T-cell (primary cell): ENCODE measurements at regions not wholly inside any gene's neighbourhood (a gene's known extent, or its start where the extent isn't known, plus 50 kb on each side); places are given as distances from the start of the nearest gene placed in this dataset.

Experiments used
- ATAC-seq, 4 experiments: fragments of 200-7000 bp in 3 of 4; fragments of 150-1000 bp in 1 of 4; cut with Tn5 transposase; replicated peaks in 1 of 4; 1 replicate in 3 of 4; 2 replicates in 1 of 4; pipeline ENCODE4 v1.10.0; 2021; ENCODE audit warnings: moderate library complexity in 3 of 4, mild to moderate bottlenecking in 2 of 4, moderate number of reproducible peaks in 1 of 4
- CTCF ChIA-PET, 2 donors: fragments of 300-600 bp; sonication (Branson Sonifier 250); formaldehyde crosslinking; loops; one replicate each; lab custom pipeline; 2022; ENCODE audit warnings: antibody characterized with exemption in 2 of 2; lab: Charles Lee
- POLR2A ChIA-PET, 2 donors: fragments of 300-600 bp; sonication (Branson Sonifier 250); formaldehyde crosslinking; loops; one replicate each; lab custom pipeline; 2022; ENCODE audit warnings: antibody characterized with exemption in 2 of 2; lab: Charles Lee
- DNase-seq, 35 experiments: peaks; one replicate each; pipeline versions ENCODE4 v3.0.0 to v3.0.0-alpha.2; 2013 to 2023
- H3K27ac ChIP-seq: one replicate; pipeline ENCODE4 v1.5.1; 2013; ENCODE audit warnings: low read length
- H3K27me3 ChIP-seq, 2 experiments: replicated peaks in 1 of 2; 1 replicate in 1 of 2; 2 replicates in 1 of 2; pipeline versions ENCODE4 v1.6.1 to v1.7.0; 2013; ENCODE audit warnings: low read length in 1 of 2, mixed read lengths in 1 of 2; ENCODE audit not compliant: control insufficient read depth in 2 of 2, insufficient read depth in 2 of 2; ENCODE audit errors: extremely low read depth in 1 of 2
- H3K36me3 ChIP-seq, 2 donors: 1 replicate in 1 of 2; 2 replicates in 1 of 2; pipeline versions ENCODE4 v1.6.1 to v1.7.0; 2013; ENCODE audit warnings: low read length in 1 of 2; ENCODE audit not compliant: control insufficient read depth in 2 of 2, insufficient read depth in 1 of 2; ENCODE audit errors: extremely low read depth in 1 of 2
- H3K4me1 ChIP-seq, 2 experiments: 1 replicate in 1 of 2; 2 replicates in 1 of 2; pipeline versions ENCODE4 v1.6.1 to v1.7.0; 2013; ENCODE audit warnings: low read length in 2 of 2, mixed read lengths in 1 of 2; ENCODE audit not compliant: insufficient read depth in 2 of 2, control insufficient read depth in 1 of 2; ENCODE audit errors: extremely low read depth in 1 of 2
- H3K4me3 ChIP-seq, 2 donors: 1 replicate in 1 of 2; 2 replicates in 1 of 2; pipeline versions ENCODE4 v1.5.1 to v1.7.0; 2013; ENCODE audit warnings: mild to moderate bottlenecking in 2 of 2, low read length in 1 of 2, moderate library complexity in 1 of 2; ENCODE audit not compliant: control insufficient read depth in 1 of 2; ENCODE audit errors: extremely low read depth in 1 of 2
- H3K9me3 ChIP-seq: 2 replicates; pipeline ENCODE4 v1.7.0; 2013
- H3K27ac Mint-ChIP-seq, 2 donors: one replicate each; pipeline ENCODE4 v1.8.0; 2020 to 2021; ENCODE audit warnings: mild to moderate bottlenecking in 2 of 2, mixed read lengths in 2 of 2
- H3K27me3 Mint-ChIP-seq, 2 donors: one replicate each; pipeline ENCODE4 v1.8.0; 2021 to 2022; ENCODE audit warnings: mixed read lengths in 2 of 2
- H3K36me3 Mint-ChIP-seq: one replicate; pipeline ENCODE4 v1.8.0; 2021; ENCODE audit warnings: mixed read lengths
- H3K4me1 Mint-ChIP-seq, 3 donors: one replicate each; pipeline ENCODE4 v1.8.0; 2020 to 2022; ENCODE audit warnings: mixed read lengths in 3 of 3, mild to moderate bottlenecking in 1 of 3
- H3K4me3 Mint-ChIP-seq, 3 donors: one replicate each; pipeline ENCODE4 v1.8.0; 2020 to 2022; ENCODE audit warnings: mild to moderate bottlenecking in 3 of 3, mixed read lengths in 3 of 3, moderate library complexity in 3 of 3
- H3K9me3 Mint-ChIP-seq, 3 donors: one replicate each; pipeline ENCODE4 v1.8.0; 2020 to 2022; ENCODE audit warnings: mixed read lengths in 3 of 3
- WGBS: methylation state at CpG from one replicate; pipeline ENCODE4 v1.1.5; 2013; ENCODE audit warnings: missing lambda C conversion rate; ENCODE audit not compliant: insufficient coverage; 5-methylcytosine and 5-hydroxymethylcytosine counted together

DNA sequence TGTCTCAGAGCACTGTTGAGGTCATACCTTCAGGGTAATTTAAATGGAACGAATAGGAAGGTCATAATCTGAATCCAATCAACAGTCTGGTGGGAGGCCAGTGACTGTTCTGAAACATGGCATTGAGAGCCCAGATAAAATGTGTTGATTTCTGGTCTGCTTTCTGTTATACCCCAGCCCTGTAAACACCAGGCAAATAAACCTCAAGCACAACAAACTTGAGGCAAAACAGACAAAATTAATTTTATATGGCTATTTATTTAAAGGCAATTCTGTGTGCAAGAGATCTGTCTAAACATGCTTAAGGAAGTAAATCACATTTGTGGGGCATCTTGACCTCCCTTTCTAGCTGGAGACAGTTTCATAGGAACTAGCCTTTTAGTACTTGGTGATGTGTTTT lies 140.9 kb upstream of the SPEF2 start:
- no peak overlapping the region for H3K27ac ChIP-seq
- peaks cover 4% of the 10 kb centered on the region for H3K36me3 Mint-ChIP-seq
- 86% methylated on average over 1 of the region's 1 CpG for WGBS
- H3K4me1 ChIP-seq = peaks cover 0 to 2% of the 10 kb centered on the region in 2 experiments
- no peaks in the 10 kb centered on the region for H3K27me3 ChIP-seq
- ChIA-PET POLR2A (no interaction called here), CTCF (interaction anchor here in 1 of 2 donors (0.6 kb wide), 2 partner anchors 29 to 40 kb away, joined by 3 to 7 read pairs; no protein-coding TSS in a partner anchor)
- H3K36me3 ChIP-seq = no peaks in the 10 kb centered on the region
- H3K9me3 ChIP-seq = no peaks in the 10 kb centered on the region
- peaks cover 0 to 10% of the 10 kb centered on the region in 2 donors for H3K27me3 Mint-ChIP-seq
- ATAC-seq (no peak), DNase-seq (no peak)
- H3K4me1 Mint-ChIP-seq = peaks cover 12 to 17% (median 15%) of the 10 kb centered on the region in 3 donors
- H3K27ac Mint-ChIP-seq = no peak overlapping the region
- no peak overlapping the region for H3K4me3 Mint-ChIP-seq
- no peak overlapping the region for H3K4me3 ChIP-seq
- no peaks in the 10 kb centered on the region for H3K9me3 Mint-ChIP-seq

DNA sequence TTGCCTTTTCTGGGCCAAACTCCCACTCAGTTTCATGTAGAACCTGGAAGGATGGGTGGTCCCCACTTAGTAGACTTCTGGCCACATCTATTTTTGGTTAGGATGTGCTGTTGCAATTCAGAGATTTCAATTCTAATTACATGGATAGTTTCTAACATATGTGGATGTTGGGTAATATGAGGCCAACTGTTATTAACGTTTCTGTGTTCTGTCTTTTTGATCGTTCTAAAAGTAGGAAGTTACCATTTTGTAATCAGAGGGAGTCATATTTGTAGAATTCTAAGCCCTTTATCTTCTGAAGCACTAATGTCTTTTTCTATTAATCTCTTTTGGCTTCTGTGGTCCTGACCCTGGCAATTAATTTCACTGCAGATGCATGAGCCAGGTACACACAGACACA lies 141.6 kb upstream of the SPEF2 start:
- no peak for DNase-seq
- H3K4me3 ChIP-seq = no peak overlapping the region
- no peak overlapping the region for H3K27ac ChIP-seq
- peaks cover 4% of the 10 kb centered on the region for H3K36me3 Mint-ChIP-seq
- peaks cover 0 to 2% of the 10 kb centered on the region in 2 experiments for H3K4me1 ChIP-seq
- no peaks in the 10 kb centered on the region for H3K9me3 ChIP-seq
- no peak for ATAC-seq
- peaks cover 0 to 10% of the 10 kb centered on the region in 2 donors for H3K27me3 Mint-ChIP-seq
- POLR2A ChIA-PET = no interaction called here
- CTCF ChIA-PET = interaction anchor here in 1 of 2 donors (0.6 kb wide), 1 partner anchor 39 kb away, joined by 3 read pairs; no protein-coding TSS in a partner anchor
- no peak overlapping the region for H3K4me3 Mint-ChIP-seq
- H3K4me1 Mint-ChIP-seq = peaks cover 12 to 17% (median 15%) of the 10 kb centered on the region in 3 donors
- no peaks in the 10 kb centered on the region for H3K27me3 ChIP-seq
- H3K9me3 Mint-ChIP-seq = no peaks in the 10 kb centered on the region
- whole genome bisulfite sequencing = no CpG with 5 or more reads among the region's 2 CpGs
- no peaks in the 10 kb centered on the region for H3K36me3 ChIP-seq
- no peak overlapping the region for H3K27ac Mint-ChIP-seq

DNA sequence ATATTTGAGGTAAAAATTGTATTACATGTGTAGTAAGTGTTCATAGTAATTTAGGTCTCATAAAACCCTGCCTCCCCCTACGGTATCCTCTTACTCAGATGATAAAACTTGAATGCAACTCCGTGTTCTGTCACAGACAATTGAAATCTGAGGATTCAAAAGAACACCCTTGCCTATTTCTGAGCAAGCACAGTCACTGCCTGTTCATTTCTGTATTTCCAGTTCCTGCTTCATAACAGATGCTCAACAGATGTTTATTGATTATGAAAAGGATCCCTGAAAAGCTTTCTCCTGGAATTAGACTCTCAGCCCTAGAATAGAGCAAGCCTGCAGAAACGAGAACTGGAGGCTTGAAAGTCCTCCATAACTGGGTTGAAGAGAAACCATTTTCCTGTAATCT lies 144.1 kb upstream of the SPEF2 start:
- Histone ChIP-seq H3K27ac (no peak overlapping the region), H3K27me3 (no peaks in the 10 kb centered on the region), H3K36me3 (no peaks in the 10 kb centered on the region), H3K9me3 (no peaks in the 10 kb centered on the region), H3K4me3 (no peak overlapping the region), H3K4me1 (no peaks in the 10 kb centered on the region)
- CTCF ChIA-PET = no interaction called here
- Mint-ChIP-seq H3K4me1 (peaks cover 0 to 5% (median 3%) of the 10 kb centered on the region in 3 donors), H3K9me3 (no peaks in the 10 kb centered on the region), H3K27me3 (peaks cover 3 to 10% of the 10 kb centered on the region in 2 donors), H3K4me3 (no peak overlapping the region), H3K36me3 (no peaks in the 10 kb centered on the region), H3K27ac (no peak overlapping the region)
- no peak for ATAC-seq
- POLR2A ChIA-PET = no interaction called here
- WGBS = no CpG with 5 or more reads among the region's 3 CpGs
- DNase-seq = no peak

DNA sequence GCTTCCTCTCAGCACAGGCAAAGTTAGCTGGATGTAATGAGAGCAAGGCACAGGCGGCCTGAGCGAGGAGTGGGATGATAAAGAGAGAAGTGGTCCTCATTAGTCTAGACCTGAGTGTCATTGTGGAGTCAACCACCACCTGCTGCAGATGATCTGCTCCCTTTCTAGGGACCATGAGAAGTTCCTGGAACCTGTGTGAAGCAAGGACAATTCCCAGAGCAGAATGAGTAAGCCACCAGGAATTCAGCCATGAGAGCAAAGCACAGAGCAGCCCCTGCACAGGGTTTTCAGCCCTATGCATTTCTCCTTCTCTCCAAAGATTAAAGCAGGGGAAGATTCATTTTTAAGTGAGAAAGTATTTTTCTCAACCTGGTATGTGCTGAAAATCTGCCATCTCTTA lies 146.8 kb upstream of the SPEF2 start:
- ATAC-seq (no peak), DNase-seq (no peak)
- Mint-ChIP-seq H3K36me3 (no peaks in the 10 kb centered on the region), H3K9me3 (no peaks in the 10 kb centered on the region), H3K27me3 (peaks cover 3 to 10% of the 10 kb centered on the region in 2 donors), H3K27ac (no peak overlapping the region), H3K4me3 (no peak overlapping the region), H3K4me1 (no peaks in the 10 kb centered on the region)
- Histone ChIP-seq H3K4me3 (no peak overlapping the region), H3K4me1 (no peaks in the 10 kb centered on the region), H3K27ac (no peak overlapping the region), H3K27me3 (no peaks in the 10 kb centered on the region), H3K36me3 (no peaks in the 10 kb centered on the region), H3K9me3 (no peaks in the 10 kb centered on the region)
- POLR2A ChIA-PET = no interaction called here
- CTCF ChIA-PET = no interaction called here
- WGBS = 89% methylated on average over 2 of the region's 2 CpGs

DNA sequence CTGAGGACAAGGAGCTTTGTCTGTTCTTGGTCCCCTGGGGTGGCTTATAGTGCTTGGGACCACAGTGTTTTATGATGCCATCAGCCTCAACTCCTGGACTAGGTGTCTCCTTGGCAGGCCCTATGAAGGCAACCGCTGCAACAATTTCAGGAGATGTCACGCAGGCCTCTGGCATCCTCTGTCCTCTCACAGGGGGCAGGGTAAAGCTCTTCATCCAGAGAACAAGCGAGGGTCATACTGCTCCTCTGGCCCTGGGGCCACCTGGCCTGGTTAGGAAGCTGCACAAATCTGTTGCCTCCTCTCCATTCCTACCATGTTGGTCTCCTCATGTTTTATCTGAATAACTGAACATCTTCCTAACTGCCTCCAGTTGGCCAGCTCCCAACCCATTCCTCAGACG lies 148.9 kb upstream of the SPEF2 start:
- no peaks in the 10 kb centered on the region for H3K9me3 ChIP-seq
- POLR2A ChIA-PET = no interaction called here
- Mint-ChIP-seq H3K4me1 (no peaks in the 10 kb centered on the region), H3K4me3 (no peak overlapping the region), H3K27ac (no peak overlapping the region), H3K9me3 (no peaks in the 10 kb centered on the region), H3K27me3 (peaks cover 0 to 3% of the 10 kb centered on the region in 2 donors), H3K36me3 (no peaks in the 10 kb centered on the region)
- H3K36me3 ChIP-seq = no peaks in the 10 kb centered on the region
- no peak for DNase-seq
- H3K4me3 ChIP-seq = no peak overlapping the region
- no peaks in the 10 kb centered on the region for H3K4me1 ChIP-seq
- CTCF ChIA-PET = no interaction called here
- no peak for ATAC-seq
- no peak overlapping the region for H3K27ac ChIP-seq
- no peaks in the 10 kb centered on the region for H3K27me3 ChIP-seq
- WGBS = 79% methylated on average over 3 of the region's 4 CpGs

- H3K36me3 ChIP-seq = no peaks in the 10 kb centered on the region
- H3K4me1 ChIP-seq = no peaks in the 10 kb centered on the region
- Mint-ChIP-seq H3K36me3 (no peaks in the 10 kb centered on the region), H3K4me1 (no peaks in the 10 kb centered on the region), H3K27ac (no peak overlapping the region), H3K4me3 (no peak overlapping the region), H3K27me3 (peaks cover 2 to 3% of the 10 kb centered on the region in 2 donors), H3K9me3 (no peaks in the 10 kb centered on the region)
- WGBS = 83% methylated on average over 1 of the region's 5 CpGs
- CTCF ChIA-PET = no interaction called here
- H3K27ac ChIP-seq = no peak overlapping the region
- ATAC-seq (no peak), DNase-seq (no peak)
- no peaks in the 10 kb centered on the region for H3K27me3 ChIP-seq
- H3K4me3 ChIP-seq = no peak overlapping the region
- no peaks in the 10 kb centered on the region for H3K9me3 ChIP-seq
- POLR2A ChIA-PET = interaction anchor here (0.6 kb wide), 2 partner anchors 28 to 500 kb away, joined by 3 to 4 read pairs; no protein-coding TSS in a partner anchor
Observed at GRCh38 chr5:35466746-35467145, 150.9 kb upstream of the SPEF2 start.

GRCh38 chr5:35464757-35465156 lies 152.9 kb upstream of the SPEF2 start:
- POLR2A ChIA-PET = no interaction called here

More at GRCh38 chr5:35464757-35465156, 152.9 kb upstream of the SPEF2 start:
- Mint-ChIP-seq H3K9me3 (no peaks in the 10 kb centered on the region), H3K36me3 (no peaks in the 10 kb centered on the region), H3K27ac (no peak overlapping the region), H3K4me1 (no peaks in the 10 kb centered on the region), H3K4me3 (no peak overlapping the region), H3K27me3 (peaks cover 5 to 6% of the 10 kb centered on the region in 2 donors)
- Histone ChIP-seq H3K36me3 (no peaks in the 10 kb centered on the region), H3K27ac (no peak overlapping the region), H3K4me3 (no peak overlapping the region), H3K9me3 (no peaks in the 10 kb centered on the region), H3K4me1 (no peaks in the 10 kb centered on the region), H3K27me3 (no peaks in the 10 kb centered on the region)
- 90% methylated on average over 2 of the region's 2 CpGs for WGBS
- CTCF ChIA-PET = no interaction called here
- no peak for DNase-seq
- ATAC-seq = no peak
